ENCODE measurements at regions not wholly inside any gene's neighbourhood (a gene's known extent, or its start where the extent isn't known, plus 50 kb on each side); places are given as distances from the start of the nearest gene placed in this dataset.

DNA sequence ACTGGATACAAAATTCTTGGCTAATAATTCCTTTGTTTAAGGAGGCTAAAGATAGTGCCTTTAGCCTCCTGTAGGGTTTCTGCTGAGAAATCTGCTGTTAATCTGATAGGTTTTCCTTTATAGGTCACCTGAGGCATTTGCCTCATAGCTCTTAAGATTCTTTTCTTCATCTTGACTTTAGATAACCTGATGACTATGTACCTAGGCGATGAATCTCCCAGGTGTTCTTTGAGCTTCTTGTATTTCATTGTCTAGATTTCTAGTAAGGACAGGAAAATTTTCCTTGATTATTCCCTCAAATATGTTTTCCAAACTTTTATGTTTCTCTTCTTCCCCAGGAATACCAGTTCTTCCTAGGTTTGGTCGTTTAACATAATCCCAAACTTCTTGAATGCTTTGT, 479.4 kb upstream of the MAN1A1 start:
- 79 to 84% methylated on average over 2 of the region's 2 CpGs for WGBS, 2 experiments (ENCODE audit: low coverage in 1 of 2, low lambda C conversion rate in 2 of 2, missing lambda C conversion rate in 2 of 2)
- Histone ChIP-seq H3K9me2 (ENCODE audit: insufficient read depth) (no peaks in the 10 kb centered on the region; the same call in 1 of the 2 replicates), H3K27ac (no peak overlapping the region)

GRCh38 chr6:119821380-119821779, 471.8 kb upstream of the MAN1A1 start:
- H3K9me3 ChIP-seq (ENCODE audit: low read depth): no peaks in the 10 kb centered on the region
- in situ Hi-C loops (cut with MboI): no loop called here
- H3K79me2 ChIP-seq (ENCODE audit: insufficient read depth): no peaks in the 10 kb centered on the region
- no peaks in the 10 kb centered on the region for H3K4me1 ChIP-seq (ENCODE audit: insufficient read depth)
- no peaks in the 10 kb centered on the region for H4K20me1 ChIP-seq (ENCODE audit: insufficient read depth)
- no peaks in the 10 kb centered on the region for H3K9me2 ChIP-seq (ENCODE audit: insufficient read depth)
- no peak for TF ChIP-seq EZH2 (IDR thresholded peaks at IDR 0.05; ENCODE audit: insufficient read depth, poor library complexity, severe bottlenecking)
- TF ChIP-seq EZH2phosphoT487 (IDR thresholded peaks at IDR 0.05; ENCODE audit: insufficient read depth, low read depth): no peak
- H3K36me3 ChIP-seq (ENCODE audit: low read depth): no peaks in the 10 kb centered on the region
- H3K4me3 ChIP-seq: no peak overlapping the region
- no peak overlapping the region for H3K27ac ChIP-seq
- no peak for DNase-seq
- no peaks in the 10 kb centered on the region for H3K27me3 ChIP-seq (replicated peaks; ENCODE audit: insufficient read depth)
- H2AFZ ChIP-seq: no peak overlapping the region
- 54 to 59% methylated on average over 3 of the region's 3 CpGs for WGBS, 2 experiments (ENCODE audit: low coverage in 1 of 2, low lambda C conversion rate in 2 of 2, missing lambda C conversion rate in 2 of 2)
- H3K4me2 ChIP-seq (ENCODE audit: unreplicated experiment): no peak overlapping the region
- H3K9ac ChIP-seq: no peak overlapping the region
- H3F3A ChIP-seq (ENCODE audit: insufficient read depth): no peaks in the 10 kb centered on the region

More for the DNA sequence above, 479.4 kb upstream of the MAN1A1 start:
- Histone ChIP-seq H3K4me3 (no peak overlapping the region), H3K36me3 (ENCODE audit: low read depth) (no peaks in the 10 kb centered on the region), H2AFZ (no peak overlapping the region), H3K27me3 (replicated peaks; ENCODE audit: insufficient read depth) (no peaks in the 10 kb centered on the region), H3K79me2 (ENCODE audit: insufficient read depth) (no peaks in the 10 kb centered on the region), H3K4me1 (ENCODE audit: insufficient read depth) (no peaks in the 10 kb centered on the region), H3K9me3 (ENCODE audit: low read depth) (no peaks in the 10 kb centered on the region), H4K20me1 (ENCODE audit: insufficient read depth) (no peaks in the 10 kb centered on the region), H3K4me2 (ENCODE audit: unreplicated experiment) (no peak overlapping the region), H3F3A (ENCODE audit: insufficient read depth) (no peaks in the 10 kb centered on the region), H3K9ac (no peak overlapping the region)
- DNase-seq: no peak
- TF ChIP-seq EZH2phosphoT487 (IDR thresholded peaks at IDR 0.05; ENCODE audit: insufficient read depth, low read depth) (no peak), EZH2 (IDR thresholded peaks at IDR 0.05; ENCODE audit: insufficient read depth, poor library complexity, severe bottlenecking) (no peak)
- in situ Hi-C loops (cut with MboI): no loop called here

DNA sequence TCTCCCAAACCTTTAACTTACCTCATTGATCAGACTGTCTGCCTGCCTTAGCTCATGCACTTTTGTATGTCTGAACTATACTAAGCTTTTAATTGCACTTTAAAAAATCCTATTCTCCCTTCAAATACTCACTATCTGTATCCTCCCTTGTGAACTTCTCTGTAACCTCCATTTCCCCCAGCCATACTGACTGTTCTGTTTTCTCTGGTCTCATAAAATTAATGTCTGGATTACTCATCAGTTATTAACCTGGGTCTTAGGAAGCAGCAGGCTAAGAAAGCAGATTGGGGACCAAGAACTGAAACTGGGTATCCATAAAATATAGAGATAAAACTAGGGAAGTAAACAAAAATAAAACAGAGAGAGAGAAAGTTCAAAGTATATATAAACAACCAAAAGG, 469.3 kb upstream of the MAN1A1 start:
- no peak for DNase-seq
- H4K20me1 ChIP-seq (ENCODE audit: insufficient read depth): no peaks in the 10 kb centered on the region
- H3F3A ChIP-seq (ENCODE audit: insufficient read depth): no peaks in the 10 kb centered on the region
- no peaks in the 10 kb centered on the region for H3K36me3 ChIP-seq (ENCODE audit: low read depth)
- H3K9ac ChIP-seq: no peak overlapping the region
- no peak overlapping the region for H3K4me3 ChIP-seq
- H3K9me3 ChIP-seq (ENCODE audit: low read depth): no peaks in the 10 kb centered on the region
- H3K27ac ChIP-seq: no peak overlapping the region
- in situ Hi-C loops (cut with MboI): no loop called here
- H3K4me1 ChIP-seq (ENCODE audit: insufficient read depth): no peaks in the 10 kb centered on the region
- TF ChIP-seq EZH2phosphoT487 (IDR thresholded peaks at IDR 0.05; ENCODE audit: insufficient read depth, low read depth) (no peak), EZH2 (IDR thresholded peaks at IDR 0.05; ENCODE audit: insufficient read depth, poor library complexity, severe bottlenecking) (no peak)
- H3K9me2 ChIP-seq (ENCODE audit: insufficient read depth): no peaks in the 10 kb centered on the region
- H3K79me2 ChIP-seq (ENCODE audit: insufficient read depth): no peaks in the 10 kb centered on the region
- H3K27me3 ChIP-seq (replicated peaks; ENCODE audit: insufficient read depth): no peaks in the 10 kb centered on the region
- H3K4me2 ChIP-seq (ENCODE audit: unreplicated experiment): no peak overlapping the region
- no peak overlapping the region for H2AFZ ChIP-seq

DNA sequence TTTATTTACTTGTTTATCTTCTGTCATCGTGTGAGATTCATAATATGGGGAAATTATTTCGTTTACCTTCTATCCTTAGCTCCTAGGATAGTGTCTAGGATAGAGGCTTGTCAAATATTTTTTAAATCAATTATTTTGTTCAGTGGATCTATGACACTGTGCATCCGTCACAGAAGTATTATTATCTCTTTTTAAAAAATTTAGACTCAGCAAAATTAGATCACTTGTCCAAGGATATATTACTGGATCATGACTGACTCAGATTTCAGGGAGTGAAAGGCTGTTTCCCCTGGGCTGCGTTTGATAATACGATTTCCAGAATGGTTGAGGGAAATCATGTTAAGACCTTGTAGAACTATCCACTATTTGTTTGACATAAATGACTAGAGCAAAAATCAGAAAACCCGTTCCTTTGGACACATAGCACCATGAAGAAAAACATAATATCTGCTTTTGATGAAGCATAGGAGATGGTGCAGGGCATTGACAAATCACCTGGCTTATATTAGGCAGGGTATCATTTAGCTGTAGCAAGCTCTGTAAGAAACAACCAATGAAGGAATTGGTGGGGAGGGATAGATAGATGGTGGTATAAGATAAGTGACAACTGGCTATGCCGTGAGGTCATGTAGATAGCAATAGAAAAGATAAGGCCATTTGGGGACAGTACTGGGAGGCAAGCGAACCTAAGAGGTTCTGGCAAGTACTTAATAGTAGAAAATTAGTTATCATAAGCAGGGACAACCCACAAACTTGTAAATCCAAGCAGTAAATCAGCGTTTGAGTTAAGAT, 465.2 kb upstream of the MAN1A1 start:
- no peaks in the 10 kb centered on the region for H4K20me1 ChIP-seq (ENCODE audit: insufficient read depth)
- no peaks in the 10 kb centered on the region for H3K36me3 ChIP-seq (ENCODE audit: low read depth)
- no peak overlapping the region for H3K9ac ChIP-seq
- H3K9me2 ChIP-seq (ENCODE audit: insufficient read depth): no peaks in the 10 kb centered on the region
- no peak for DNase-seq
- in situ Hi-C loops (cut with MboI): no loop called here
- H3F3A ChIP-seq (ENCODE audit: insufficient read depth): no peaks in the 10 kb centered on the region
- no peak overlapping the region for H3K4me3 ChIP-seq
- H3K4me1 ChIP-seq (ENCODE audit: insufficient read depth): no peaks in the 10 kb centered on the region
- WGBS, 2 experiments (ENCODE audit: low coverage in 1 of 2, low lambda C conversion rate in 2 of 2, missing lambda C conversion rate in 2 of 2): 56 to 61% methylated on average over 9 of the region's 9 CpGs
- H3K27me3 ChIP-seq (replicated peaks; ENCODE audit: insufficient read depth): no peaks in the 10 kb centered on the region
- H3K9me3 ChIP-seq (ENCODE audit: low read depth): no peaks in the 10 kb centered on the region
- H3K27ac ChIP-seq: no peak overlapping the region
- TF ChIP-seq EZH2phosphoT487 (IDR thresholded peaks at IDR 0.05; ENCODE audit: insufficient read depth, low read depth) (no peak), EZH2 (IDR thresholded peaks at IDR 0.05; ENCODE audit: insufficient read depth, poor library complexity, severe bottlenecking) (no peak)
- no peak overlapping the region for H3K4me2 ChIP-seq (ENCODE audit: unreplicated experiment)
- H2AFZ ChIP-seq: no peak overlapping the region
- no peaks in the 10 kb centered on the region for H3K79me2 ChIP-seq (ENCODE audit: insufficient read depth)
